Liver (tissue), 8 donors: ENCODE measurements at regions not wholly inside any gene's neighbourhood (a gene's known extent, or its start where the extent isn't known, plus 50 kb on each side); places are given as distances from the start of the nearest gene placed in this dataset.

Experiments used
- DNase-seq: peaks from one replicate; pipeline ENCODE4 v3.0.0-alpha.2; 2017; ENCODE audit warnings: low spot score
- H3K27ac ChIP-seq, 2 donors: one replicate each; pipeline ENCODE4 v1.7.0; 2013; ENCODE audit warnings: inconsistent platforms in 2 of 2, low read length in 2 of 2, control low read depth in 1 of 2, low read depth in 1 of 2, mild to moderate bottlenecking in 1 of 2
- H3K27me3 ChIP-seq, 4 donors: one replicate each; pipeline versions ENCODE4 v1.6.1 to v1.7.0; 2013; ENCODE audit warnings: low read length in 3 of 4, inconsistent platforms in 1 of 4, mild to moderate bottlenecking in 1 of 4, moderate library complexity in 1 of 4; ENCODE audit not compliant: control insufficient read depth in 4 of 4, insufficient read depth in 4 of 4
- H3K36me3 ChIP-seq, 4 donors: one replicate each; pipeline versions ENCODE4 v1.6.1 to v1.7.0; 2013; ENCODE audit warnings: low read length in 3 of 4, mild to moderate bottlenecking in 3 of 4, low read depth in 1 of 4, moderate library complexity in 1 of 4; ENCODE audit not compliant: control insufficient read depth in 4 of 4, insufficient read depth in 3 of 4
- H3K4me1 ChIP-seq, 4 donors: one replicate each; pipeline versions ENCODE4 v1.6.1 to v1.7.0; 2013; ENCODE audit warnings: low read length in 3 of 4, mild to moderate bottlenecking in 3 of 4, moderate library complexity in 1 of 4; ENCODE audit not compliant: control insufficient read depth in 4 of 4, insufficient read depth in 4 of 4
- H3K4me3 ChIP-seq, 3 donors: one replicate each; pipeline versions ENCODE4 v1.6.1 to v1.7.0; 2013; ENCODE audit warnings: low read length in 3 of 3, control low read depth in 1 of 3, low read depth in 1 of 3, mild to moderate bottlenecking in 1 of 3
- H3K9ac ChIP-seq, 2 donors: one replicate each; pipeline ENCODE4 v1.7.0; 2013; ENCODE audit warnings: low read length in 2 of 2, mild to moderate bottlenecking in 2 of 2, moderate library complexity in 2 of 2, control low read depth in 1 of 2, low read depth in 1 of 2
- H3K9me3 ChIP-seq, 4 donors: one replicate each; pipeline versions ENCODE4 v1.6.1 to v1.7.0; 2013; ENCODE audit warnings: low read length in 3 of 4; ENCODE audit not compliant: control insufficient read depth in 4 of 4
- CTCF ChIP-seq: fragments of 150-350 bp; IDR thresholded peaks from 2 replicates; pipeline ENCODE4 v1.5.1; 2017; ENCODE audit warnings: improper control_type of control experiment, low read depth, low read length; ENCODE audit not compliant: missing input control
- EGR1 ChIP-seq, 2 donors: IDR thresholded peaks; 2 replicates each; pipeline ENCODE4 v1.6.1; 2016 to 2018; ENCODE audit warnings: antibody characterized with exemption in 2 of 2, low read depth in 2 of 2
- FOXA1 ChIP-seq: IDR thresholded peaks from 2 replicates; pipeline ENCODE4 v1.6.1; 2016; ENCODE audit warnings: antibody characterized with exemption
- FOXA2 ChIP-seq: IDR thresholded peaks from 2 replicates; pipeline ENCODE4 v1.6.1; 2016; ENCODE audit warnings: antibody characterized with exemption
- GABPA ChIP-seq, 2 donors: IDR thresholded peaks in 1 of 2; conservative IDR thresholded peaks in 1 of 2; 2 replicates each; pipeline ENCODE4 v1.6.1; 2016; ENCODE audit warnings: antibody characterized with exemption in 2 of 2, mild to moderate bottlenecking in 1 of 2, moderate library complexity in 1 of 2
- HNF4A ChIP-seq, 2 donors: conservative IDR thresholded peaks; 2 replicates each; pipeline ENCODE4 v1.6.1; 2016; ENCODE audit warnings: antibody characterized with exemption in 2 of 2, mild to moderate bottlenecking in 2 of 2
- HNF4G ChIP-seq: IDR thresholded peaks from 2 replicates; pipeline ENCODE4 v1.6.1; 2016; ENCODE audit warnings: antibody characterized with exemption
- NR2F2 ChIP-seq: IDR thresholded peaks from 2 replicates; pipeline ENCODE4 v1.6.1; 2016; ENCODE audit warnings: antibody characterized with exemption
- RAD21 ChIP-seq, 2 donors: IDR thresholded peaks; 2 replicates each; pipeline ENCODE4 v1.6.1; 2016; ENCODE audit warnings: antibody characterized with exemption in 2 of 2, mild to moderate bottlenecking in 2 of 2
- TAF1 ChIP-seq: conservative IDR thresholded peaks from 2 replicates; pipeline ENCODE4 v1.6.1; 2016; ENCODE audit warnings: antibody characterized with exemption, mild to moderate bottlenecking
- YY1 ChIP-seq: IDR thresholded peaks from 2 replicates; pipeline ENCODE4 v1.6.1; 2016; ENCODE audit warnings: antibody characterized with exemption, mild to moderate bottlenecking
- WGBS: extraction: QIAGEN DNeasy Blood & Tissue Kit; methylation state at CpG from one replicate; pipeline ENCODE4 v1.1.7; 2013; 5-methylcytosine and 5-hydroxymethylcytosine counted together
- TF ChIP-seq, protein P1 (sequence below): IDR thresholded peaks from 2 replicates; pipeline ENCODE4 v1.6.1; 2016; ENCODE audit warnings: antibody characterized with exemption
- TF ChIP-seq, protein P2 (sequence below): IDR thresholded peaks from 2 replicates; pipeline ENCODE4 v1.6.1; 2016; ENCODE audit warnings: antibody characterized with exemption, mild to moderate bottlenecking
- donor health status: healthy.
- donor health status: healthy.
- donor health status: healthy.
- donor health status: healthy.
- donor health status: healthy.

DNA sequence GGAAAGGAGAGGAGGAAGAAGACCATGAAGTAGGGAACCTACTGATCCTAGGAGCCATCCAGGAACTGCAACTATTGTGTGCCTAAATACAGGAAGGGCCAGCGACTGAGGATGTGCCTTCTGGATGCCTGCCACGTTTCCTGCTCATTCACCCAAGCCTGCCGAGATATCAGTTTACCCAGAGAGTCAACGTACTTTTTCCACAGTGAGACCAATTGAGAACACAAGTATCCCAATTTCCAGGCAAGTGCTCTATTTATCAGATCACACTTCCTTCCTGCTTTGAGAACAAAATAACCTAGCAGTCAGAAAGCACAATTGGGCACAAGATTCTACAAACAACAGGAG is 122.4 kb downstream of the AKAP11 start (continued):
- TF ChIP-seq, protein P1, sequence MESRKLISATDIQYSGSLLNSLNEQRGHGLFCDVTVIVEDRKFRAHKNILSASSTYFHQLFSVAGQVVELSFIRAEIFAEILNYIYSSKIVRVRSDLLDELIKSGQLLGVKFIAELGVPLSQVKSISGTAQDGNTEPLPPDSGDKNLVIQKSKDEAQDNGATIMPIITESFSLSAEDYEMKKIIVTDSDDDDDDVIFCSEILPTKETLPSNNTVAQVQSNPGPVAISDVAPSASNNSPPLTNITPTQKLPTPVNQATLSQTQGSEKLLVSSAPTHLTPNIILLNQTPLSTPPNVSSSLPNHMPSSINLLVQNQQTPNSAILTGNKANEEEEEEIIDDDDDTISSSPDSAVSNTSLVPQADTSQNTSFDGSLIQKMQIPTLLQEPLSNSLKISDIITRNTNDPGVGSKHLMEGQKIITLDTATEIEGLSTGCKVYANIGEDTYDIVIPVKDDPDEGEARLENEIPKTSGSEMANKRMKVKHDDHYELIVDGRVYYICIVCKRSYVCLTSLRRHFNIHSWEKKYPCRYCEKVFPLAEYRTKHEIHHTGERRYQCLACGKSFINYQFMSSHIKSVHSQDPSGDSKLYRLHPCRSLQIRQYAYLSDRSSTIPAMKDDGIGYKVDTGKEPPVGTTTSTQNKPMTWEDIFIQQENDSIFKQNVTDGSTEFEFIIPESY: no peak
- TF ChIP-seq FOXA2 (no peak), EGR1 (IDR thresholded peaks at IDR 0.05; ENCODE audit: low read depth in 2 of 2) (no peak), HNF4G (no peak)

DNA sequence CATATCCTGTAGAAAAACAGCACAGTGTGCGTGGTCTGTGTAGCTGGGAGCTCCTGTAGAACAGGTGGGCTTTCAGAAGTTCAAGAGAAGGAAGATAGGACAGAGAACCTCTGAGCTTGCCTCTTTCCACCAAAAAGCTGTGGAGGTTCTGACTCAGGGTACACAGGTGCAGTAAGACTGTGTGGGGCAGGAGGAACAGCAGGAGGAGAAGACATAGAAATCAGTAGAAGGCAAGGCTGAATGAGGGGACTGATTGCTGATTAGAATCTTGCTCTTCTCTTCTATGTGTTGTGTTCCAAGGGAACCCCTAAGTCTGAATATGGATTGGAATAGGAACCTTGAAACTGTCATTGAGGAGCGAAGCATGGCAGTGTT is 122.7 kb downstream of the AKAP11 start:
- 89% methylated on average over 2 of the region's 2 CpGs for WGBS
- Histone ChIP-seq H3K9me3 (no peaks in the 10 kb centered on the region), H3K4me3 (no peak overlapping the region), H3K9ac (no peak overlapping the region), H3K27ac (no peak overlapping the region), H3K27me3 (peaks cover 0 to 2% (median 0%) of the 10 kb centered on the region in 4 donors), H3K4me1 (no peaks in the 10 kb centered on the region), H3K36me3 (no peaks in the 10 kb centered on the region)
- DNase-seq: no peak
- no peak for TF ChIP-seq FOXA2
- TF ChIP-seq YY1: no peak
- TF ChIP-seq, protein P1: no peak
- no peak for TF ChIP-seq GABPA (IDR thresholded peaks at IDR 0.05 in 1 of 2, conservative IDR thresholded peaks at IDR 0.05 in 1 of 2)
- TF ChIP-seq HNF4A (conservative IDR thresholded peaks at IDR 0.05): no peak
- no peak for TF ChIP-seq RAD21 (IDR thresholded peaks at IDR 0.05)
- TF ChIP-seq, protein P2, sequence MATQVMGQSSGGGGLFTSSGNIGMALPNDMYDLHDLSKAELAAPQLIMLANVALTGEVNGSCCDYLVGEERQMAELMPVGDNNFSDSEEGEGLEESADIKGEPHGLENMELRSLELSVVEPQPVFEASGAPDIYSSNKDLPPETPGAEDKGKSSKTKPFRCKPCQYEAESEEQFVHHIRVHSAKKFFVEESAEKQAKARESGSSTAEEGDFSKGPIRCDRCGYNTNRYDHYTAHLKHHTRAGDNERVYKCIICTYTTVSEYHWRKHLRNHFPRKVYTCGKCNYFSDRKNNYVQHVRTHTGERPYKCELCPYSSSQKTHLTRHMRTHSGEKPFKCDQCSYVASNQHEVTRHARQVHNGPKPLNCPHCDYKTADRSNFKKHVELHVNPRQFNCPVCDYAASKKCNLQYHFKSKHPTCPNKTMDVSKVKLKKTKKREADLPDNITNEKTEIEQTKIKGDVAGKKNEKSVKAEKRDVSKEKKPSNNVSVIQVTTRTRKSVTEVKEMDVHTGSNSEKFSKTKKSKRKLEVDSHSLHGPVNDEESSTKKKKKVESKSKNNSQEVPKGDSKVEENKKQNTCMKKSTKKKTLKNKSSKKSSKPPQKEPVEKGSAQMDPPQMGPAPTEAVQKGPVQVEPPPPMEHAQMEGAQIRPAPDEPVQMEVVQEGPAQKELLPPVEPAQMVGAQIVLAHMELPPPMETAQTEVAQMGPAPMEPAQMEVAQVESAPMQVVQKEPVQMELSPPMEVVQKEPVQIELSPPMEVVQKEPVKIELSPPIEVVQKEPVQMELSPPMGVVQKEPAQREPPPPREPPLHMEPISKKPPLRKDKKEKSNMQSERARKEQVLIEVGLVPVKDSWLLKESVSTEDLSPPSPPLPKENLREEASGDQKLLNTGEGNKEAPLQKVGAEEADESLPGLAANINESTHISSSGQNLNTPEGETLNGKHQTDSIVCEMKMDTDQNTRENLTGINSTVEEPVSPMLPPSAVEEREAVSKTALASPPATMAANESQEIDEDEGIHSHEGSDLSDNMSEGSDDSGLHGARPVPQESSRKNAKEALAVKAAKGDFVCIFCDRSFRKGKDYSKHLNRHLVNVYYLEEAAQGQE: no peak
- no peak for TF ChIP-seq EGR1 (IDR thresholded peaks at IDR 0.05; ENCODE audit: low read depth in 2 of 2)
- no peak for TF ChIP-seq HNF4G
- no peak for TF ChIP-seq CTCF
- TF ChIP-seq TAF1: no peak
- no peak for TF ChIP-seq FOXA1
- TF ChIP-seq NR2F2: no peak
